ENCODE measurements at regions not wholly inside any gene's neighbourhood (a gene's known extent, or its start where the extent isn't known, plus 50 kb on each side); places are given as distances from the start of the nearest gene placed in this dataset.

- no peaks in the 10 kb centered on the region for H4K20me1 ChIP-seq (replicated peaks; ENCODE audit: insufficient read depth)
- no peak overlapping the region for H3K27ac ChIP-seq (ENCODE audit: low read depth)
- no peaks in the 10 kb centered on the region for H3K79me2 ChIP-seq (replicated peaks; ENCODE audit: insufficient read depth)
- H3K4me3 Mint-ChIP-seq, result no peak overlapping the region
- H3K4me1 Mint-ChIP-seq, result peaks cover 5% of the 10 kb centered on the region; the same call in 2 of the 3 replicates
- no peak overlapping the region for H3K27ac Mint-ChIP-seq
- H3K4me2 ChIP-seq, result no peak overlapping the region
- no peak overlapping the region for H3K4me3 ChIP-seq
- H3K27me3 Mint-ChIP-seq (ENCODE audit: insufficient read depth, low read depth, poor library complexity), result peaks cover under 1% of the 10 kb centered on the region
- TF ChIP-seq POLR2AphosphoS5 (IDR thresholded peaks at IDR 0.05; ENCODE audit: low read depth) (no peak), JUNB (IDR thresholded peaks at IDR 0.05; ENCODE audit: unreplicated experiment) (no peak)
- no peak overlapping the region for H2AFZ ChIP-seq
- H3K27me3 ChIP-seq (ENCODE audit: insufficient read depth), result no peaks in the 10 kb centered on the region
- H3F3A ChIP-seq (replicated peaks; ENCODE audit: low read depth), result no peaks in the 10 kb centered on the region
- no peaks in the 10 kb centered on the region for H3K9me2 ChIP-seq (ENCODE audit: insufficient read depth)
- no peak for ATAC-seq
- no peaks in the 10 kb centered on the region for H3K36me3 ChIP-seq (ENCODE audit: insufficient read depth)
- H3K9me3 Mint-ChIP-seq, result no peaks in the 10 kb centered on the region
- DNase-seq (ENCODE audit: low spot score), result no peak
- H3K4me1 ChIP-seq (ENCODE audit: insufficient read depth), result no peaks in the 10 kb centered on the region
- no peaks in the 10 kb centered on the region for H3K36me3 Mint-ChIP-seq (ENCODE audit: low read depth)
Measured at GRCh38 chr6:6795393-6795792, 206.9 kb downstream of the LY86 start.

- Mint-ChIP-seq H3K4me1 (peaks cover 5% of the 10 kb centered on the region; the same call in 2 of the 3 replicates), H3K27me3 (ENCODE audit: insufficient read depth, low read depth, poor library complexity) (peaks cover 4% of the 10 kb centered on the region), H3K36me3 (ENCODE audit: low read depth) (no peaks in the 10 kb centered on the region), H3K27ac (no peak overlapping the region), H3K9me3 (no peaks in the 10 kb centered on the region), H3K4me3 (no peak overlapping the region)
- no peaks in the 10 kb centered on the region for H4K20me1 ChIP-seq (replicated peaks; ENCODE audit: insufficient read depth)
- H3F3A ChIP-seq (replicated peaks; ENCODE audit: low read depth), result no peaks in the 10 kb centered on the region
- H3K4me3 ChIP-seq, result no peak overlapping the region
- ATAC-seq (no peak), DNase-seq (ENCODE audit: low spot score) (no peak)
- H3K9me2 ChIP-seq (ENCODE audit: insufficient read depth), result no peaks in the 10 kb centered on the region
- no peaks in the 10 kb centered on the region for H3K36me3 ChIP-seq (ENCODE audit: insufficient read depth)
- no peak overlapping the region for H3K27ac ChIP-seq (ENCODE audit: low read depth)
- no peak overlapping the region for H2AFZ ChIP-seq
- H3K4me1 ChIP-seq (ENCODE audit: insufficient read depth), result no peaks in the 10 kb centered on the region
- H3K27me3 ChIP-seq (ENCODE audit: insufficient read depth), result no peaks in the 10 kb centered on the region
- no peak overlapping the region for H3K4me2 ChIP-seq
- no peaks in the 10 kb centered on the region for H3K79me2 ChIP-seq (replicated peaks; ENCODE audit: insufficient read depth)
- TF ChIP-seq CREB1 (CRISPR knock-in tag; IDR thresholded peaks at IDR 0.05; ENCODE audit: low read depth) (no peak), NANOG (IDR thresholded peaks at IDR 0.05; ENCODE audit: borderline replicate concordance) (no peak), POLR2AphosphoS5 (IDR thresholded peaks at IDR 0.05; ENCODE audit: low read depth) (no peak), ZNF331 (CRISPR knock-in tag; IDR thresholded peaks at IDR 0.05; ENCODE audit: low read depth) (no peak), CTCF (conservative IDR thresholded peaks at IDR 0.05; ENCODE audit: low read depth in 2 of 2) (no peak), JUNB (IDR thresholded peaks at IDR 0.05; ENCODE audit: unreplicated experiment) (no peak), EZH2 (IDR thresholded peaks at IDR 0.05; ENCODE audit: low read depth, unreplicated experiment) (no peak), STAT1 (IDR thresholded peaks at IDR 0.05; ENCODE audit: unreplicated experiment) (no peak), ZNF462 (CRISPR knock-in tag; IDR thresholded peaks at IDR 0.05) (no peak), ETS1 (IDR thresholded peaks at IDR 0.05) (no peak)
Measured at GRCh38 chr6:6796818-6797217, 208.3 kb downstream of the LY86 start.
